ENCODE measurements at regions not wholly inside any gene's neighbourhood (a gene's known extent, or its start where the extent isn't known, plus 50 kb on each side); places are given as distances from the start of the nearest gene placed in this dataset.

DNA sequence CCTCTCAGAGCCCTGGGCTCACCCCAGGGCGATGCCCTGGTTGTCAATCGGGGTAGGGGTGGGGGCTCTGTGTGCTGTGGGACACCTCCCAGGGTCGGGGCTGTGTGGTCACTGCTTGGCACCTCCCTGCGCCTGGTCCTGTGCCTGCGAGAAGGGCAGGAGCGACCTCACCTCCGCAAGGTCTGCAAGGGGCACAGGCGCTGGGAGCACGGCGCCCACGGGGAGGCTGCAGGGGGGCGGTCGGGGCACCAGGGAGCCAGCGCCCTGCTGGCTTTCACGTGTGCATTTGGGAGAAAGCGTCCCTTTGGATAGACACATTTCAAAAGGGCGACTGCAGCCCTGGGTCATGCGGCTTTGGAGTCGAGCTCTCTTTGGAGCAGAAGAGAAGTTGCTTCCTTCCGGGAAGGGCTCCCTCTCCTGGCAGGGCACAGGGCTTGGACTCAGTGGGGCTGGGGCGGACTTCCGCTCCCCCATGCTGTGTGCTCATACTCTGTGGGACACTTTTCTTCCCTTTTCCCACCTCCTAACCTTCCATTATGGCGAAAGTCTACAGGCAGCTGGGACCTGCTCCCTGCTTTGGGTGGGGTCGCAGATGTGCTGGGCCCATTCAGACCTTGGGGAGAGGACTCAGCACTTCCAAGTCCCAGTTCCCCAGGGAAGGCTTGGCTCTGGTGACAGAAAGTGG, 52.9 kb upstream of the SLC28A3 start:
- DNase-seq (ENCODE audit: low spot score), result no peak
- Histone ChIP-seq H3K9me3 (ENCODE audit: low read depth) (no peaks in the 10 kb centered on the region), H3K4me3 (no peak overlapping the region), H3K4me2 (no peak overlapping the region), H3K27ac (no peak overlapping the region), H3K4me1 (ENCODE audit: insufficient read depth) (no peaks in the 10 kb centered on the region), H3K36me3 (replicated peaks; ENCODE audit: insufficient read depth, low read depth) (no peaks in the 10 kb centered on the region), H2AFZ (no peak overlapping the region), H3K9me2 (replicated peaks; ENCODE audit: insufficient read depth) (no peaks in the 10 kb centered on the region), H3K27me3 (no peaks in the 10 kb centered on the region), H4K20me1 (ENCODE audit: insufficient read depth, poor library complexity, severe bottlenecking) (no peaks in the 10 kb centered on the region), H3K79me2 (no peaks in the 10 kb centered on the region)
- TF ChIP-seq EZH2 (IDR thresholded peaks at IDR 0.05; ENCODE audit: borderline replicate concordance), result no peak
- TF ChIP-seq EZH2phosphoT487 (IDR thresholded peaks at IDR 0.05; ENCODE audit: low read depth, severe bottlenecking, unreplicated experiment), result no peak
- TF ChIP-seq, protein P1, sequence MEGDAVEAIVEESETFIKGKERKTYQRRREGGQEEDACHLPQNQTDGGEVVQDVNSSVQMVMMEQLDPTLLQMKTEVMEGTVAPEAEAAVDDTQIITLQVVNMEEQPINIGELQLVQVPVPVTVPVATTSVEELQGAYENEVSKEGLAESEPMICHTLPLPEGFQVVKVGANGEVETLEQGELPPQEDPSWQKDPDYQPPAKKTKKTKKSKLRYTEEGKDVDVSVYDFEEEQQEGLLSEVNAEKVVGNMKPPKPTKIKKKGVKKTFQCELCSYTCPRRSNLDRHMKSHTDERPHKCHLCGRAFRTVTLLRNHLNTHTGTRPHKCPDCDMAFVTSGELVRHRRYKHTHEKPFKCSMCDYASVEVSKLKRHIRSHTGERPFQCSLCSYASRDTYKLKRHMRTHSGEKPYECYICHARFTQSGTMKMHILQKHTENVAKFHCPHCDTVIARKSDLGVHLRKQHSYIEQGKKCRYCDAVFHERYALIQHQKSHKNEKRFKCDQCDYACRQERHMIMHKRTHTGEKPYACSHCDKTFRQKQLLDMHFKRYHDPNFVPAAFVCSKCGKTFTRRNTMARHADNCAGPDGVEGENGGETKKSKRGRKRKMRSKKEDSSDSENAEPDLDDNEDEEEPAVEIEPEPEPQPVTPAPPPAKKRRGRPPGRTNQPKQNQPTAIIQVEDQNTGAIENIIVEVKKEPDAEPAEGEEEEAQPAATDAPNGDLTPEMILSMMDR (IDR thresholded peaks at IDR 0.05; ENCODE audit: poor library complexity), result no peak
- WGBS (ENCODE audit: low lambda C conversion rate, missing lambda C conversion rate), result 93% methylated on average over 19 of the region's 24 CpGs

DNA sequence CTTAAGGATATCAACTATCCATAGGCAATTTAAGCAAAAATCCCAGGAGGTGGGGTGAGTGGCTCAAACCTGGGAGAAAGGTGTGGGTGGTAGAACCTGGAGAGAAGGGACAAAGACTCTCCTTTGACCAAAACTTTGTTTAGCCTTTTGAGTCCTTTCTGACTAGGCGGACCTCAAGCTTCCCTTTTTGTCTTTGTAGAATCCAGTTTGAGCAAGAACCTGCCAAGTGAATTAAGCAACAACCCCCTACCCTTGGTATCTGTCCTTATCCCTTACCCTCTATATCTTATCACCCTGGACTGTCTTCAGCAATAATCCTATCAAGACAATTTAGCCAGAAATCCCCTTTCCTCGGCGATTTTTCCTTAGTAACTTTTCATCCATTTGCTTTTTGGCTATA, 53.5 kb upstream of the SLC28A3 start:
- no peaks in the 10 kb centered on the region for H3K9me2 ChIP-seq (replicated peaks; ENCODE audit: insufficient read depth)
- 87% methylated on average over 3 of the region's 3 CpGs for WGBS (ENCODE audit: low lambda C conversion rate, missing lambda C conversion rate)
- no peak overlapping the region for H3K27ac ChIP-seq

DNA sequence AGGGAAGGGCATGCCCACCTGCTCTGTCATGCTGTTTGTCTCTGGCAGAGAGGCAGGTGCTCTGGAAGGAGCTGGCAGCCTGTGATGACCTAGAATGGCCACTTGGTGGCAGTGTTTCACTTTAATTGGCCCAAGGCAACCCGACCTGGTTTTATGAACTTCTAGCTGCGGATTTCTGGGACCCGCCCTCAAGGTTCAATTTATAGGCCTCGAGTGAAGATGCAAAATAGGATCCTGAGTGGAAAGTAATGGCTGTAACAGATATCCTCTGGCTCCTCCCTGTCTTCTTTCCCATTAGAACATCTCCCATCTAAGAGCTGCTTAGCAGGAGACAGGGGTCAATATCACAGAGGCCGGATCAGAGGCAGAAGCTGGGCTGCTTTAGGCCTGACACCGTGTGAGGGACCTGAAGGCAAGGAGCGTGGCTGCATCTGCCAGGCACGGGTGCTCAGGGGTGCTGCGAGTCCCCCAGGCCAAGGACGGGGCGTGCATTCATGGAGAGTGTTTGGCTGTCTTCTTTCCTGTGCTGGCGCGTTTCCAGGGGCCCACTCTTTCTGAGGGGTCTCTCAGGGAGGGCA, 56.7 kb upstream of the SLC28A3 start:
- WGBS (ENCODE audit: low lambda C conversion rate, missing lambda C conversion rate), result 49% methylated on average over 13 of the region's 13 CpGs

More for the DNA sequence above, 53.5 kb upstream of the SLC28A3 start:
- no peak overlapping the region for H3K4me2 ChIP-seq
- DNase-seq (ENCODE audit: low spot score), result no peak
- no peak overlapping the region for H3K4me3 ChIP-seq
- no peaks in the 10 kb centered on the region for H3K4me1 ChIP-seq (ENCODE audit: insufficient read depth)
- no peaks in the 10 kb centered on the region for H3K79me2 ChIP-seq
- TF ChIP-seq EZH2phosphoT487 (IDR thresholded peaks at IDR 0.05; ENCODE audit: low read depth, severe bottlenecking, unreplicated experiment) (no peak), EZH2 (IDR thresholded peaks at IDR 0.05; ENCODE audit: borderline replicate concordance) (no peak)
- TF ChIP-seq, protein P1 (IDR thresholded peaks at IDR 0.05; ENCODE audit: poor library complexity), result no peak
- H3K27me3 ChIP-seq, result no peaks in the 10 kb centered on the region
- no peaks in the 10 kb centered on the region for H3K36me3 ChIP-seq (replicated peaks; ENCODE audit: insufficient read depth, low read depth)
- H3K9me3 ChIP-seq (ENCODE audit: low read depth), result no peaks in the 10 kb centered on the region
- H4K20me1 ChIP-seq (ENCODE audit: insufficient read depth, poor library complexity, severe bottlenecking), result no peaks in the 10 kb centered on the region
- no peak overlapping the region for H2AFZ ChIP-seq

More for the DNA sequence above, 56.7 kb upstream of the SLC28A3 start:
- no peaks in the 10 kb centered on the region for H3K4me1 ChIP-seq (ENCODE audit: insufficient read depth)
- no peak overlapping the region for H3K27ac ChIP-seq
- no peak overlapping the region for H2AFZ ChIP-seq
- TF ChIP-seq, protein P1 (IDR thresholded peaks at IDR 0.05; ENCODE audit: poor library complexity), result peak; percentile 94
- TF ChIP-seq EZH2phosphoT487 (IDR thresholded peaks at IDR 0.05; ENCODE audit: low read depth, severe bottlenecking, unreplicated experiment) (no peak), EZH2 (IDR thresholded peaks at IDR 0.05; ENCODE audit: borderline replicate concordance) (no peak)
- no peaks in the 10 kb centered on the region for H3K9me2 ChIP-seq (replicated peaks; ENCODE audit: insufficient read depth)
- H3K36me3 ChIP-seq (replicated peaks; ENCODE audit: insufficient read depth, low read depth), result no peaks in the 10 kb centered on the region
- no peaks in the 10 kb centered on the region for H3K9me3 ChIP-seq (ENCODE audit: low read depth)
- peak; percentile 85 for DNase-seq (ENCODE audit: low spot score)
- H4K20me1 ChIP-seq (ENCODE audit: insufficient read depth, poor library complexity, severe bottlenecking), result no peaks in the 10 kb centered on the region
- no peaks in the 10 kb centered on the region for H3K27me3 ChIP-seq
- no peak overlapping the region for H3K4me3 ChIP-seq
- H3K79me2 ChIP-seq, result no peaks in the 10 kb centered on the region
- no peak overlapping the region for H3K4me2 ChIP-seq
